ENCODE measurements at regions not wholly inside any gene's neighbourhood (a gene's known extent, or its start where the extent isn't known, plus 50 kb on each side); places are given as distances from the start of the nearest gene placed in this dataset.
"Not testable (repeated sequence)": the region's sequence is repeated elsewhere in the genome, so short reads cannot be mapped to it uniquely, and the experiment has no call there.

GRCh38 chr2:7530001-7530400 is 612.8 kb downstream of the RNF144A start:
- DNase-seq (ENCODE audit: low spot score) = no peak

- no peak for DNase-seq (ENCODE audit: low spot score)
Observed at GRCh38 chr2:7539077-7539476, 621.9 kb downstream of the RNF144A start.

- DNase-seq (ENCODE audit: low spot score) = no peak
Observed at GRCh38 chr2:7539760-7540159, 622.5 kb downstream of the RNF144A start.

DNA sequence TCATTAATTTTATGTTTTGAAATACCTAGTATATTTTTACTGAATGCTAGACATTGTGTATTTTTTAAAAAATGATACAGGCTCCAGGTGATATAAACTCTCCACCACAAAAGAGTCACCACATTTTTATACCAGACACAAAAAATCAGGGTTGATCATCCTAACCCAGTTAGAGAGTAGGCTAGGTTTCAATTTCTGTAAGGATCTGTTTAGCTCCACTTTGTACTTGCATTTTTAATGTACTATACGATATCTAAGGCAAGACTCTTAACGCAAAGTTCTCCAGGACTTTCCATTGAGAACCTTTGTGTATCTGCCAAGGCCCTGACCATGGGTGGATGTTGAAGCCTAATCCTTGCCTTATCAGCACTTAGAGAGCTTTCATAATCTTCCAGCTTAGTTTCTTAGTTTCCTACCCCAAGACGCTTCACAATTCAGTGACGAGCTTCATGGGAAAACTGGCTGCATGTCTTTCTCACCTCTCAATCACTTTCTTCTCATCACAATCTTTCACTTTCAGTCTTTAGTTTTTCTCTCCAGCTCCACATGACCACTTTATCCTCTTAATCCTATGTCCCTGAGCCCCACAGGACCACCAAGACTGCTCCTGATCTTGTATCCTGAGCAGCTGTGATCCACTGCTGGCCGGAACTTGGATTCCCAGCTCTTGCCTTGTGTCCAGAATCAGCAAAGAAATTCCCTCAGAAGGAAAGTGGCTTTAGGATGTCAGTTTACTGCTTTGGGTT is 635.8 kb downstream of the RNF144A start:
- no peak for DNase-seq (ENCODE audit: low spot score)

GRCh38 chr2:7555260-7555659 is 638.0 kb downstream of the RNF144A start:
- no peak for DNase-seq (ENCODE audit: low spot score)

GRCh38 chr2:7557376-7557775 is 640.2 kb downstream of the RNF144A start:
- no peak for DNase-seq (ENCODE audit: low spot score)

- no peak for DNase-seq (ENCODE audit: low spot score)
Observed at GRCh38 chr2:7559791-7560190, 642.6 kb downstream of the RNF144A start.

- DNase-seq (ENCODE audit: low spot score) = no peak
Observed at GRCh38 chr2:7566382-7566881, 649.2 kb downstream of the RNF144A start.

DNA sequence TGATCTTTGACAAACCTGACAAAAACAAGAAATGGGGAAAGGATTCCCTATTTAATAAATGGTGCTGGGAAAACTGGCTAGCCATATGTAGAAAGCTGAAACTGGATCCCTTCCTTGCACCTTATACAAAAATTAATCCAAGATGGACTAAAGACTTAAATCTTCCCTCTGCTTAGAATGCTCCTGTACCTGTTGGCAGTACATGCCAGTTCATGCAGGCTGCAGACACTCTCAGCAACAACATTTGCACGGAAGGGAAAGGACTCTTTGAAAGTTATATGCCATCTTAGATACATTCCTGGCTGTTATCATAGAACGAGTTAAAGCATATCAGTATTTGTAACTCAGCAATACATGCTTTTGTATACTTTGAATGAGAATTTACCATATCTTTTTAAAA is 649.9 kb downstream of the RNF144A start:
- not testable (repeated sequence) for DNase-seq (ENCODE audit: low spot score)

GRCh38 chr2:7567646-7568045 is 650.4 kb downstream of the RNF144A start:
- no peak for DNase-seq (ENCODE audit: low spot score)

- DNase-seq (ENCODE audit: low spot score) = no peak
Observed at GRCh38 chr2:7570247-7570646, 653.0 kb downstream of the RNF144A start.

- DNase-seq (ENCODE audit: low spot score) = no peak
Observed at GRCh38 chr2:7571701-7572100, 654.5 kb downstream of the RNF144A start.

DNA sequence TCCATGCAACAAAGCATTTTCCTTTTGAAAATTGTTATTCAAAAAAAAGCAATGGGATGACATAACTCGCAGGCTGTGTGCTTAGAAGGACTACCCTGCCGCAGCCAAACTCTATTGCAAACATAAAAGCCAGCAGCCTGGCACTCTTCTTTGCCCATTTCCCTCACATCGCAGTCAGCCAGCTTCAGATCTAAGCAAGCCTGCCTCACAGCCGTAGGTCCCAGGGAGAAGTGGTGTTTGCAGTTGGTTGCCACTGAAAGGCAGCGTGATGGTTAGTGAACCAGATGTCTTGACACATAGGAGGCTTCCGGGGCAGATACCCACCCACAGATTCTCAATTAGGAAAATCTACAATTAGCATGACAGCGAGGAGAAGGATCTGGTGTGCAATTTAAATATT is 655.2 kb downstream of the RNF144A start:
- DNase-seq (ENCODE audit: low spot score) = no peak

GRCh38 chr2:7573166-7573825 is 656.1 kb downstream of the RNF144A start:
- DNase-seq (ENCODE audit: low spot score) = no peak

GRCh38 chr2:7574385-7574784 is 657.2 kb downstream of the RNF144A start:
- DNase-seq (ENCODE audit: low spot score) = no peak

- DNase-seq (ENCODE audit: low spot score) = no peak
Observed at GRCh38 chr2:7577769-7578168, 660.6 kb downstream of the RNF144A start.

DNA sequence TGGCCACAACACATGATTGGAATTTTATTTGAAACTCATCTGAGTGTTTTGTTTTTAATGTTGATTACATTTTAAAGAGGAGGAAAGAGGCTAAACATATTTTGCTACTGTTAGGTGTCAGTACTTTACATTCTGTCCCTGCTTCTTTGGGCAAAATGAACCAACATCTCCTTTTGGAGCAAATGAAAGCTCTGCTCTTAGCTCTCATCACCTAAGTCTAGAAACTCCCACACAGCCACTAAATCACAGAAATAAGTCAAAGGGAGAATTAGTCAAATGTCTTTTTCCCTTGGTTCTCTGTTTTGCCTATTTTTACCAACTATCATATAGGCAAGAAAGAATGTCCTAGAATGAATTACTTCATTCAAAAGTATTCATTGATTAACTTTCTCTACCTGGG is 666.8 kb downstream of the RNF144A start:
- no peak for DNase-seq (ENCODE audit: low spot score)

GRCh38 chr2:7586898-7587297 is 669.7 kb downstream of the RNF144A start:
- no peak for DNase-seq (ENCODE audit: low spot score)

GRCh38 chr2:7588295-7588694 is 671.1 kb downstream of the RNF144A start:
- DNase-seq (ENCODE audit: low spot score) = no peak

GRCh38 chr2:7592618-7593140 is 675.5 kb downstream of the RNF144A start:
- no peak for DNase-seq (ENCODE audit: low spot score)

GRCh38 chr2:7593360-7593759 is 676.1 kb downstream of the RNF144A start:
- DNase-seq (ENCODE audit: low spot score) = no peak

DNA sequence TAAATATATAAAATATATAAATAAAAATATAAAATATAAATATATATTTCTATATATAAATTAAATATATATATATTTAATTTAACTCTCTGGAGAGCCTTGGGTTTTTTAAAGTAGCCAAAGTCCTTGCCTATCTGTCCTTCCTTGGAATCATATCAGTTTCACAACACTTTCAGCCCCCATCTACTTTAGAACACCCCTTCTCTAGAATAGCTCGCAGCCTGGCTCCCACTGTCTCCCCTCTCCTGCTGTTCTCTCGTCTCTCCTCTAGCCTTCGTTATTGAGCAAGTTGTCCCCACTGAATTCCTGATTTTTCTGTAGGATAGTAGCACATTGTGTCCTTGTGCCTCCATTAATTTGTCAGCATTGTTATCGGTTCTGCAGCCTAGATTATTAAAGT is 677.0 kb downstream of the RNF144A start:
- no peak for DNase-seq (ENCODE audit: low spot score)

GRCh38 chr2:7595206-7595605 is 678.0 kb downstream of the RNF144A start:
- DNase-seq (ENCODE audit: low spot score) = no peak

Measured in D341Med (cell line).